ENCODE measurements at regions not wholly inside any gene's neighbourhood (a gene's known extent, or its start where the extent isn't known, plus 50 kb on each side); places are given as distances from the start of the nearest gene placed in this dataset.
"Not testable (repeated sequence)": the region's sequence is repeated elsewhere in the genome, so short reads cannot be mapped to it uniquely, and the experiment has no call there.

DNA sequence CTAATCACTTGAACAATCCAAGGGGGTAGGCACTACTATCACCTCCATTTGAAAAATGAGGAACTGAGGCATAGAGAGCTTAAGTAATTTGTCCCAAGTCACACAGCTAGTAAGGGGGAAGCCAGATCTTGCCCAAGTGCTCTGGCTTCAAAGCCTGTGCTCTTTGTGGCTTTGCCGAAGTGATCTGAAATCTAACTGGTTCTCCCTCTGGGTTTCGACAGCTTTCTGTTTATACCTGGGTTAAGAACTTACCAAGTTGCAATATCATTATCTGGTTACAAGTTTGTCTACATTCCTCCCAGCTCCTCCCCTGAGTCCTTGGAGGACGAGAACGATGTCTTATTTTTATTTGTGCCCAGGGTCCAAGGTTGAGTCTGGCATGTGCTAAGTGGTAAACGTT is 125.3 kb upstream of the RAI2 start:
- Histone ChIP-seq H3K4me3 (ENCODE audit: low read depth in 1 of 5, low read length in 5 of 5) (no peak overlapping the region), H3K27ac (ENCODE audit: low read depth, low read length) (no peak overlapping the region), H3K36me3 (ENCODE audit: control insufficient read depth in 5 of 5, insufficient read depth in 5 of 5, low read length in 5 of 5) (no peaks in the 10 kb centered on the region), H3K9ac (ENCODE audit: low read length in 5 of 5) (no peak overlapping the region), H3K27me3 (ENCODE audit: control insufficient read depth in 5 of 5, insufficient read depth in 4 of 5, low read length in 5 of 5) (peaks cover 0 to 7% (median 5%) of the 10 kb centered on the region in 5 donors), H3K4me1 (ENCODE audit: control insufficient read depth in 5 of 5, insufficient read depth in 5 of 5, low read length in 5 of 5) (no peaks in the 10 kb centered on the region), H3K9me3 (ENCODE audit: control insufficient read depth in 5 of 5, low read length in 5 of 5) (peaks cover 3 to 10% (median 6%) of the 10 kb centered on the region in 5 donors)

DNA sequence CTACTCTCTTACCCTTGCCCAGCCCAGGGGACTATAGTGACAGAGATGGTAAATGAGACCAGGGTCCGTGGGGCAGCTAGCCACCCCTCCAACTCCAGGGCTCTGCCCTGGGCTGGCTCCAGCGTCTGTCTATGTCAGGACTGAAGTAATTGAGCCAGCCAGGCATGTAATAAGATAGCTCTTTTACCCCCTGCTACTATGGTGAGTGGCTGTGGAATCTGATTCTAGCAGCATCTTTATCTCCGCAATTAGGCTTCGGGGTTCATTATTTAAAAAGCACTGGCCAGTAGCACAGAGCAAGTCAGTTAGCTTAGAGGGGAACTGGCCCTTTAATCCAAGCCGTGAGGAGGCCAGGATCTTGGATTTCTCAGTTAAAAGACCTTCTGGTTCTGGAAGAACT is 123.3 kb upstream of the RAI2 start:
- Histone ChIP-seq H3K36me3 (ENCODE audit: control insufficient read depth in 5 of 5, insufficient read depth in 5 of 5, low read length in 5 of 5) (no peaks in the 10 kb centered on the region), H3K4me1 (ENCODE audit: control insufficient read depth in 5 of 5, insufficient read depth in 5 of 5, low read length in 5 of 5) (no peaks in the 10 kb centered on the region), H3K4me3 (ENCODE audit: low read depth in 1 of 5, low read length in 5 of 5) (no peak overlapping the region), H3K27ac (ENCODE audit: low read depth, low read length) (no peak overlapping the region), H3K27me3 (ENCODE audit: control insufficient read depth in 5 of 5, insufficient read depth in 4 of 5, low read length in 5 of 5) (peaks cover 0 to 6% (median 3%) of the 10 kb centered on the region in 5 donors), H3K9ac (ENCODE audit: low read length in 5 of 5) (no peak overlapping the region), H3K9me3 (ENCODE audit: control insufficient read depth in 5 of 5, low read length in 5 of 5) (peaks cover 3 to 14% (median 6%) of the 10 kb centered on the region in 5 donors)

DNA sequence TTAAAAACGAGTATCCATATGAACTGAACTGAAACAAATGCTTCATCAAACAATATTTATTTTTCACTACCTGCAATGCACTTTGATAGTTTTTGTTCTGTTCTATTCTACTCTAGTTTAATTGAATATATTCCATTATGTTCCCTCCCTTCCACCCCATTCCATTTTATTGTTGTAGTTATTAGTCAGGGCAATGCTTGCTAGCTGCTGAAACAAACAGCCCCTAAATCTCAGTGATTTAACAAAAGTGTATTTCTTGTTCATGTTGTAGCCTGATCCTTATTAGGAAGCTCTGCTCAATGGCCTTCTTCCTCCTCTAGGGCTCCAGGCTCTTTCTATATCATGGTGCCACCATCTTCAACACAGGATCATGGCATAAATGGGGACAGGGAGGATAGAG is 122.3 kb upstream of the RAI2 start:
- Histone ChIP-seq H3K27me3 (ENCODE audit: control insufficient read depth in 5 of 5, insufficient read depth in 4 of 5, low read length in 5 of 5) (peaks cover 0 to 6% (median 0%) of the 10 kb centered on the region in 5 donors), H3K27ac (ENCODE audit: low read depth, low read length) (no peak overlapping the region), H3K4me3 (ENCODE audit: low read depth in 1 of 5, low read length in 5 of 5) (no peak overlapping the region)

DNA sequence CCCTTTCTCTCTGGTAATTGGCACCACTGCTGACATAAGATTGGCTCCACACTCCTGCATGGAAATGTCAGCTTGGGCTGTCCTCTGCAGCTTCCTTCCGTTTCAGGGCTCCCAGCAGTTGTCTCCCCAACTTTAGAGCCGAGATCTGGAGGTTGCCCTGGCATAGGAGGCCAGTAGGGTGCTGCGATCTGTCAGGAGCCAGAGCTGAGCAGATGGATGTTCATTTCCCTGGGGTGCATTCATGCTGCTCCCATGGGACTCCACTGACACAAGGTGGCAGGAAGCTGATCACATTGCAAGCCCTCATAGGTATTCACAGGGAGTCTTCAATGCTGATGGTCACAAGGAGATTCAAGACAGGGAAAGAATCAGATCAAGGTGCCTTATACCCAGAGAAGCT is 116.6 kb upstream of the RAI2 start:
- Histone ChIP-seq H3K9ac (ENCODE audit: low read length in 5 of 5) (no peak overlapping the region), H3K9me3 (ENCODE audit: control insufficient read depth in 5 of 5, low read length in 5 of 5) (peaks cover 0 to 7% (median 2%) of the 10 kb centered on the region in 5 donors), H3K4me1 (ENCODE audit: control insufficient read depth in 5 of 5, insufficient read depth in 5 of 5, low read length in 5 of 5) (no peaks in the 10 kb centered on the region), H3K4me3 (ENCODE audit: low read depth in 1 of 5, low read length in 5 of 5) (no peak overlapping the region), H3K27ac (ENCODE audit: low read depth, low read length) (no peak overlapping the region), H3K36me3 (ENCODE audit: control insufficient read depth in 5 of 5, insufficient read depth in 5 of 5, low read length in 5 of 5) (no peaks in the 10 kb centered on the region), H3K27me3 (ENCODE audit: control insufficient read depth in 5 of 5, insufficient read depth in 4 of 5, low read length in 5 of 5) (peaks cover 0 to 11% (median 0%) of the 10 kb centered on the region in 5 donors)

More for the DNA sequence above, 122.3 kb upstream of the RAI2 start:
- Histone ChIP-seq H3K9ac (ENCODE audit: low read length in 5 of 5) (no peak overlapping the region), H3K9me3 (ENCODE audit: control insufficient read depth in 5 of 5, low read length in 5 of 5) (peaks cover 3 to 18% (median 6%) of the 10 kb centered on the region in 5 donors), H3K4me1 (ENCODE audit: control insufficient read depth in 5 of 5, insufficient read depth in 5 of 5, low read length in 5 of 5) (no peaks in the 10 kb centered on the region), H3K36me3 (ENCODE audit: control insufficient read depth in 5 of 5, insufficient read depth in 5 of 5, low read length in 5 of 5) (no peaks in the 10 kb centered on the region)

DNA sequence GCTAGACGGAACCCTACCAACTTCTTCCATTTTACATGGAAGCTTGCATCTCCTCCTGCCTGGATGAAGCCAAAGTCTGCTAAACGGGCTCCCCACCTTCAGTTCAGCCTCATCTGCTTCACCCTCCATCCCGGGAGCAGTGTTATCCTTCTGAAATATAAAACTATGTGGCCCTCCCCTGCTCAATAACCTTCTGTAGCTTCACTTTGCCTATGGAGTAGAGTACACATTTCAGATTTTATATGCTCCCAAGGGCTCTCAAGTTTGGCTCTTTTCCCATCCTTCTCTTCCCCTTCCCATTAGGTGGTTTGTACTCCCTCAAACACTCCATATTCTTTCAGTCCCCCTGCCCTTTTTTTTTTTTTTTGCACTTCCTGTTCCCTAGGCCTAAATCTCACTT is 115.9 kb upstream of the RAI2 start:
- Histone ChIP-seq H3K4me1 (ENCODE audit: control insufficient read depth in 5 of 5, insufficient read depth in 5 of 5, low read length in 5 of 5) (no peaks in the 10 kb centered on the region), H3K4me3 (ENCODE audit: low read depth in 1 of 5, low read length in 5 of 5) (no peak overlapping the region), H3K27me3 (ENCODE audit: control insufficient read depth in 5 of 5, insufficient read depth in 4 of 5, low read length in 5 of 5) (peaks cover 0 to 11% (median 0%) of the 10 kb centered on the region in 5 donors), H3K27ac (ENCODE audit: low read depth, low read length) (no peak overlapping the region), H3K36me3 (ENCODE audit: control insufficient read depth in 5 of 5, insufficient read depth in 5 of 5, low read length in 5 of 5) (no peaks in the 10 kb centered on the region), H3K9ac (ENCODE audit: low read length in 5 of 5) (no peak overlapping the region), H3K9me3 (ENCODE audit: control insufficient read depth in 5 of 5, low read length in 5 of 5) (peaks cover 0 to 7% (median 0%) of the 10 kb centered on the region in 5 donors)

DNA sequence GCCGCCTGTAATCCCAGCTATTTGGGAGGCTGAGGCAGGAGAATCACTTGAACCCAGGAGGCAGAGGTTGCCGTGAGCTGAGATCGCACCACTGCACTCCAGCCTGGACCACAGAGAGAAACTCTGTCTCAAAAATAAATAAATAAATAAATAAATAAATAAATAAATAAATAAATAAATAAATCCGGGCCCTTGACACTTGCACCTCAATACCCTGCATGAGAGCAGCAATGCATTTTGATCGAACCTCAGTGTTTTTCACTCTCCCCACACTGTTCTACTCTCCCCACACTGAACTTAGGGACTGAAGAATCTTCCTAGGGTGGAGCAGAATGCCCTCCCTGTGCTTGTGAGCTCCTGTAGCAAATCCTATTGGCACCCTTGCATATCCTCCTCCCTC is 114.3 kb upstream of the RAI2 start:
- not testable (repeated sequence) for H3K9ac ChIP-seq (ENCODE audit: low read length in 5 of 5); H3K4me3 ChIP-seq (ENCODE audit: low read depth in 1 of 5, low read length in 5 of 5); H3K9me3 ChIP-seq (ENCODE audit: control insufficient read depth in 5 of 5, low read length in 5 of 5); H3K27ac ChIP-seq (ENCODE audit: low read depth, low read length); H3K36me3 ChIP-seq (ENCODE audit: control insufficient read depth in 5 of 5, insufficient read depth in 5 of 5, low read length in 5 of 5); H3K4me1 ChIP-seq (ENCODE audit: control insufficient read depth in 5 of 5, insufficient read depth in 5 of 5, low read length in 5 of 5)
- peaks cover 0 to 11% (median 0%) of the 10 kb centered on the region in 5 donors for H3K27me3 ChIP-seq (ENCODE audit: control insufficient read depth in 5 of 5, insufficient read depth in 4 of 5, low read length in 5 of 5)

DNA sequence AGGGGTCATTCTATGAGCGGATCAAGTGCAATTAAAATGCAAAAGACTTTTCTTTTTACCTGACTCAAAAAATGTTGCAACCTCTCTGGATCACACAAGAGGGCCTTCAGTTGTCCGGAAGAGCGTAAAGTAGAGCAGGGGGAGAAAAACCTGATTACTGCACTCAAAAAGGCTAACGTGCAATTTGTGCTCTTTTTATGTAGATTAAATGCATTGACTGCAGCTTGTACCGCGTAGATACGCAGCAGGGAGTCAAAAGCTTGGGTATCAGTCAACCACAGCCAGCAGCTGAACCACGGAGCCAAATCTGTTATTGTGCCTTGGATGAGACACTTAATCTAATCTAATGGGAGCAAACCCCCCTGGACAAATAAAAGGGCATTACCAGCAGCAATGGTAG is 107.3 kb upstream of the RAI2 start:
- Histone ChIP-seq H3K4me3 (ENCODE audit: low read depth in 1 of 5, low read length in 5 of 5) (no peak overlapping the region), H3K9me3 (ENCODE audit: control insufficient read depth in 5 of 5, low read length in 5 of 5) (no peaks in the 10 kb centered on the region), H3K27ac (ENCODE audit: low read depth, low read length) (no peak overlapping the region), H3K27me3 (ENCODE audit: control insufficient read depth in 5 of 5, insufficient read depth in 4 of 5, low read length in 5 of 5) (peaks cover 0 to 7% (median 0%) of the 10 kb centered on the region in 5 donors), H3K36me3 (ENCODE audit: control insufficient read depth in 5 of 5, insufficient read depth in 5 of 5, low read length in 5 of 5) (no peaks in the 10 kb centered on the region), H3K4me1 (ENCODE audit: control insufficient read depth in 5 of 5, insufficient read depth in 5 of 5, low read length in 5 of 5) (peaks cover 0 to 7% (median 4%) of the 10 kb centered on the region in 5 donors), H3K9ac (ENCODE audit: low read length in 5 of 5) (no peak overlapping the region)

DNA sequence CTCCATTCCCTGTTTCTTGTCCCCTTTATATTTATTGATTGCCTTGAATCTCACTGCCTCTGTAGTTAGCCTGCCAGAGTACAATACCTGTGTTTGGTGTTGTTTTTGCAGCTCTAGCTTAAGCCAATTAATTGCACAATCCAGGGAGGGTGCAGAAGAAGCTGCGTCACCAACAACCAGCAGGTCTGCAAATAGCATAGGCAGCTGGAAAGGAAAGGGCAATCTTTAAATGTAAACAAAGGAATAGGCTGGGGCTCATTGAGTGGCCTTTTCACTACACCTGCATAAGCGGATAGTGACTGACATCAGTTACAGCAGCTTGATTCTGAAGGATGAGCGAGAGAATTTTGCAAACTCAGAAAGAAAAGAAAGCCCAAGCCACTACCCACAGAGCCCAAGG is 106.8 kb upstream of the RAI2 start:
- no peaks in the 10 kb centered on the region for H3K36me3 ChIP-seq (ENCODE audit: control insufficient read depth in 5 of 5, insufficient read depth in 5 of 5, low read length in 5 of 5)
- peaks cover 0 to 7% (median 0%) of the 10 kb centered on the region in 5 donors for H3K27me3 ChIP-seq (ENCODE audit: control insufficient read depth in 5 of 5, insufficient read depth in 4 of 5, low read length in 5 of 5)
- H3K4me1 ChIP-seq (ENCODE audit: control insufficient read depth in 5 of 5, insufficient read depth in 5 of 5, low read length in 5 of 5) = peaks cover 0 to 7% (median 4%) of the 10 kb centered on the region in 5 donors
- no peak overlapping the region for H3K4me3 ChIP-seq (ENCODE audit: low read depth in 1 of 5, low read length in 5 of 5)
- H3K9ac ChIP-seq (ENCODE audit: low read length in 5 of 5) = no peak overlapping the region
- H3K27ac ChIP-seq (ENCODE audit: low read depth, low read length) = no peak overlapping the region
- no peaks in the 10 kb centered on the region for H3K9me3 ChIP-seq (ENCODE audit: control insufficient read depth in 5 of 5, low read length in 5 of 5)

DNA sequence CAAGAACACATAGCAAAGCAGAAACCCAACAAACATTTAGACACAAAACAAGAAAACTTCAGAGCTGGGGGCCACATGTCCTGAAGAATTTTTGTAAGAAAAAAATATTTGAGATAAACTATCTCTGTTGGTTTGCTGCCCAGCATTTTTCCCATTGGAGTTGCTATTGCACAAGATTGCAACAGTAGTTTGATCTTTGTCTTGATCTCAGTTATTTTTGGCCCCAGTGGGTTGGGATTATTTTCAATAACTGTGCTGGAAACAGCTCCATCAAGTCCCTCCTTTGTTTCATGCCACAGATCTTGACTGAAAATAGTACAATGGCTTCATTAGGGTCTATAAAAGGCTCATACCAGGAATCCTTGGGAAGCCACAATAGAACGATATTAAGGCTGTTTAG is 103.8 kb upstream of the RAI2 start:
- H3K4me3 ChIP-seq (ENCODE audit: low read depth in 1 of 5, low read length in 5 of 5) = no peak overlapping the region

DNA sequence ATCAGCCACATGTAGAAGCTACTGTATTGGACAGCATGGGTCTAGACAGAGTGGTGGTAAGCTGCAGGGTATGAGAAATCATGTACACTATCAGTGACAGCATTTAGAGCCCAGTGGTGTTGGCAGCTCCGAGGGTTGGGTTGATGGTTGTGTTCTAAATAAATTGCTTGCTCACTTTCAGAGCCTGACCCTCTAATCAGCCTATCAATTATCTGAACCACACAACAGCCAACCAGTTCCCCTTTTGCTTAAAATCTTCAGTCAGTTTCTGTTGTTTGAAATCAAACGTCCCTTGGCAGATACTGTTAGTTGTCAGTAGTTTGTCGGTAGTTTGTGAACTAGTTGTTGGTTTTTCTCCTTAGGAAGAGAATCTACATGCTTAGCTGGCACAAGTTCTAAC is 99.8 kb upstream of the RAI2 start:
- Histone ChIP-seq H3K27ac (ENCODE audit: low read depth, low read length) (no peak overlapping the region), H3K36me3 (ENCODE audit: control insufficient read depth in 5 of 5, insufficient read depth in 5 of 5, low read length in 5 of 5) (no peaks in the 10 kb centered on the region), H3K4me3 (ENCODE audit: low read depth in 1 of 5, low read length in 5 of 5) (no peak overlapping the region), H3K9ac (ENCODE audit: low read length in 5 of 5) (no peak overlapping the region), H3K27me3 (ENCODE audit: control insufficient read depth in 5 of 5, insufficient read depth in 4 of 5, low read length in 5 of 5) (peaks cover 0 to 5% (median 0%) of the 10 kb centered on the region in 5 donors), H3K9me3 (ENCODE audit: control insufficient read depth in 5 of 5, low read length in 5 of 5) (peaks cover 0 to 3% (median 0%) of the 10 kb centered on the region in 5 donors), H3K4me1 (ENCODE audit: control insufficient read depth in 5 of 5, insufficient read depth in 5 of 5, low read length in 5 of 5) (peaks cover 0 to 7% (median 4%) of the 10 kb centered on the region in 5 donors)

More for the DNA sequence above, 103.8 kb upstream of the RAI2 start:
- Histone ChIP-seq H3K9me3 (ENCODE audit: control insufficient read depth in 5 of 5, low read length in 5 of 5) (peaks cover 0 to 3% (median 0%) of the 10 kb centered on the region in 5 donors), H3K9ac (ENCODE audit: low read length in 5 of 5) (no peak overlapping the region), H3K27ac (ENCODE audit: low read depth, low read length) (no peak overlapping the region), H3K4me1 (ENCODE audit: control insufficient read depth in 5 of 5, insufficient read depth in 5 of 5, low read length in 5 of 5) (peaks cover 0 to 7% (median 4%) of the 10 kb centered on the region in 5 donors), H3K27me3 (ENCODE audit: control insufficient read depth in 5 of 5, insufficient read depth in 4 of 5, low read length in 5 of 5) (peaks cover 0 to 8% (median under 1%) of the 10 kb centered on the region in 5 donors), H3K36me3 (ENCODE audit: control insufficient read depth in 5 of 5, insufficient read depth in 5 of 5, low read length in 5 of 5) (no peaks in the 10 kb centered on the region)

Data from subcutaneous abdominal adipose tissue (tissue), 5 donors.